HEK293T (cell line): ENCODE measurements at regions not wholly inside any gene's neighbourhood (a gene's known extent, or its start where the extent isn't known, plus 50 kb on each side); places are given as distances from the start of the nearest gene placed in this dataset.

ENCODE experiments used
- ARNT ChIP-seq: fragments of 450-650 bp; IDR thresholded peaks from 2 replicates; pipeline ENCODE4 v1.6.1; 2017; ENCODE audit warnings: mild to moderate bottlenecking
- BHLHE40 ChIP-seq: fragments of 450-650 bp; IDR thresholded peaks from 2 replicates; pipeline ENCODE4 v1.6.1; 2016; ENCODE audit warnings: mild to moderate bottlenecking, moderate library complexity, borderline replicate concordance
- ELF4 ChIP-seq: fragments of 450-650 bp; IDR thresholded peaks from 2 replicates; pipeline ENCODE4 v1.6.1; 2017; ENCODE audit warnings: antibody characterized with exemption
- FOXA1 ChIP-seq: fragments of 450-650 bp; IDR thresholded peaks from 2 replicates; pipeline ENCODE4 v1.6.1; 2016; ENCODE audit warnings: mild to moderate bottlenecking
- HDGF ChIP-seq: fragments of 450-650 bp; IDR thresholded peaks from 2 replicates; pipeline ENCODE4 v1.6.1; 2017; ENCODE audit warnings: antibody characterized with exemption, borderline replicate concordance
- NFRKB ChIP-seq: fragments of 450-650 bp; IDR thresholded peaks from 2 replicates; pipeline ENCODE4 v1.6.1; 2016; ENCODE audit warnings: mild to moderate bottlenecking, moderate library complexity
- SP1 ChIP-seq: fragments of 450-650 bp; IDR thresholded peaks from 2 replicates; pipeline ENCODE4 v1.6.1; 2017
- SUZ12 ChIP-seq: fragments of 450-650 bp; IDR thresholded peaks from 2 replicates; pipeline ENCODE4 v1.6.1; 2016; ENCODE audit warnings: mild to moderate bottlenecking
- ZNF384 ChIP-seq: fragments of 450-650 bp; IDR thresholded peaks from 2 replicates; pipeline ENCODE4 v1.6.1; 2016

DNA sequence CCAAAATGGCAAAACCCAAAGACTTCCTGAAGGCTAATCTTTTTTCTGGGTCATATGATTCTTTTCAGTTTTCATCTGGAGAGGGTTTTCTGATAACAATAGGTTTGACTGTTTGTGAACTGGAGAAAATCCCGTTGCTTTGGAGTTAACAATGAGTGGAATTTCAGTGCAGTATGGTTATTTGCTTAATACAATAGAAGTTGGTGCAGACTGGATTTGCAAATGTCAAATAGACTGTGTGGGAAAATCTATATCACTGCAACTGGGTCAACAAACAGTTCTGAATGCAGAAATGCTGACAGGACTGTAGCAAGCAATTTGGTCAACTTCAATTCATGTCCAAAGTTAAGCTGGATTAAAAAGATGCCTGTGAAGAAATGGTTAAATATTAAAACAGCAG lies 267.5 kb upstream of the ARGLU1 start:
- TF ChIP-seq FOXA1 (no peak), SP1 (no peak), BHLHE40 (no peak), ELF4 (no peak), HDGF (no peak), ARNT (no peak), ZNF384 (no peak), NFRKB (no peak), SUZ12 (no peak)
